WERI-Rb-1 (cell line): ENCODE measurements at regions not wholly inside any gene's neighbourhood (a gene's known extent, or its start where the extent isn't known, plus 50 kb on each side); places are given as distances from the start of the nearest gene placed in this dataset.

Experiments used
- DNase-seq: peaks from one replicate; pipeline ENCODE4 v3.0.0-alpha.2; 2020
- H3K27ac ChIP-seq: fragments of 250-450 bp; sonication (Bioruptor Pico); 2 replicates; pipeline ENCODE4 v1.5.1; 2020; ENCODE audit warnings: mild to moderate bottlenecking, moderate library complexity
- H3K27me3 ChIP-seq: fragments of 250-450 bp; sonication (Bioruptor Pico); 2 replicates; pipeline ENCODE4 v1.5.1; 2021; ENCODE audit warnings: mild to moderate bottlenecking, low read depth, moderate library complexity; ENCODE audit not compliant: insufficient read depth, severe bottlenecking
- H3K36me3 ChIP-seq: fragments of 250-450 bp; sonication (Bioruptor Pico); 2 replicates; pipeline ENCODE4 v1.5.1; 2020; ENCODE audit warnings: mild to moderate bottlenecking, moderate library complexity
- H3K4me3 ChIP-seq: 2 replicates; pipeline ENCODE4 v1.5.1; 2011; ENCODE audit warnings: low read depth, mild to moderate bottlenecking, control low read depth, low read length
- H3K9me3 ChIP-seq: fragments of 250-450 bp; sonication (Bioruptor Pico); 2 replicates; pipeline ENCODE4 v1.5.1; 2021; ENCODE audit warnings: mild to moderate bottlenecking, moderate library complexity; ENCODE audit not compliant: severe bottlenecking
- TF ChIP-seq, protein P1 (sequence below): IDR thresholded peaks from 2 replicates; pipeline ENCODE4 v1.5.1; 2011; ENCODE audit warnings: low read depth, mild to moderate bottlenecking, control low read depth, inconsistent platforms, low read length

GRCh38 chr2:53442093-53442492 is 325.5 kb upstream of the CHAC2 start:
- no peaks in the 10 kb centered on the region for H3K36me3 ChIP-seq
- TF ChIP-seq, protein P1, sequence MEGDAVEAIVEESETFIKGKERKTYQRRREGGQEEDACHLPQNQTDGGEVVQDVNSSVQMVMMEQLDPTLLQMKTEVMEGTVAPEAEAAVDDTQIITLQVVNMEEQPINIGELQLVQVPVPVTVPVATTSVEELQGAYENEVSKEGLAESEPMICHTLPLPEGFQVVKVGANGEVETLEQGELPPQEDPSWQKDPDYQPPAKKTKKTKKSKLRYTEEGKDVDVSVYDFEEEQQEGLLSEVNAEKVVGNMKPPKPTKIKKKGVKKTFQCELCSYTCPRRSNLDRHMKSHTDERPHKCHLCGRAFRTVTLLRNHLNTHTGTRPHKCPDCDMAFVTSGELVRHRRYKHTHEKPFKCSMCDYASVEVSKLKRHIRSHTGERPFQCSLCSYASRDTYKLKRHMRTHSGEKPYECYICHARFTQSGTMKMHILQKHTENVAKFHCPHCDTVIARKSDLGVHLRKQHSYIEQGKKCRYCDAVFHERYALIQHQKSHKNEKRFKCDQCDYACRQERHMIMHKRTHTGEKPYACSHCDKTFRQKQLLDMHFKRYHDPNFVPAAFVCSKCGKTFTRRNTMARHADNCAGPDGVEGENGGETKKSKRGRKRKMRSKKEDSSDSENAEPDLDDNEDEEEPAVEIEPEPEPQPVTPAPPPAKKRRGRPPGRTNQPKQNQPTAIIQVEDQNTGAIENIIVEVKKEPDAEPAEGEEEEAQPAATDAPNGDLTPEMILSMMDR = no peak
- H3K4me3 ChIP-seq = no peak overlapping the region
- H3K27ac ChIP-seq = no peak overlapping the region
- H3K27me3 ChIP-seq = no peaks in the 10 kb centered on the region
- no peak for DNase-seq
- H3K9me3 ChIP-seq = no peaks in the 10 kb centered on the region

GRCh38 chr2:53438692-53439091 is 328.9 kb upstream of the CHAC2 start:
- TF ChIP-seq, protein P1 = no peak
- Histone ChIP-seq H3K27me3 (no peaks in the 10 kb centered on the region), H3K4me3 (no peak overlapping the region), H3K36me3 (no peaks in the 10 kb centered on the region), H3K9me3 (no peaks in the 10 kb centered on the region), H3K27ac (no peak overlapping the region)
- no peak for DNase-seq

DNA sequence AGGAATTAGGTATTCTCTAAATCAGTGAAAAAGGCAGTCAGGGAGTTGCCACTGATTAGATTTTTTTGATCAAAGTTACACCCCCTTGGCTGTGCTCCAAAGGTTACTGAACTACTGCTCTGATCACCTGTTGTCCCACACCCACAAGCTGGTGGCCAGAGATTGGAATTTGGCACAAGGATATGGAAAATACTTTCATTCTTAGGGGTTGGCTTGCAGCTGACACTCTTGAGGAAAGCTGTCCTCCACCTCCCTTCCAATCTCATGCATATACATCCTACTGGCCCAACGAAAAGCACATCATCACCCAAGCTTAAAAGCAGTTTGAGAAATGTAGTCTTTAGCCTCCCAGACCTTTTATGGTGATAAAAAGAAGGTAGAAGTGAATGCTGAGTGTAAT is 329.5 kb upstream of the CHAC2 start:
- TF ChIP-seq, protein P1 = no peak
- no peak overlapping the region for H3K4me3 ChIP-seq
- H3K36me3 ChIP-seq = no peaks in the 10 kb centered on the region
- H3K27ac ChIP-seq = no peak overlapping the region
- no peak for DNase-seq
- H3K9me3 ChIP-seq = no peaks in the 10 kb centered on the region
- H3K27me3 ChIP-seq = no peaks in the 10 kb centered on the region

- DNase-seq = peak; percentile 31
- TF ChIP-seq, protein P1 = no peak
Observed at GRCh38 chr2:53437371-53437770, 330.2 kb upstream of the CHAC2 start.

DNA sequence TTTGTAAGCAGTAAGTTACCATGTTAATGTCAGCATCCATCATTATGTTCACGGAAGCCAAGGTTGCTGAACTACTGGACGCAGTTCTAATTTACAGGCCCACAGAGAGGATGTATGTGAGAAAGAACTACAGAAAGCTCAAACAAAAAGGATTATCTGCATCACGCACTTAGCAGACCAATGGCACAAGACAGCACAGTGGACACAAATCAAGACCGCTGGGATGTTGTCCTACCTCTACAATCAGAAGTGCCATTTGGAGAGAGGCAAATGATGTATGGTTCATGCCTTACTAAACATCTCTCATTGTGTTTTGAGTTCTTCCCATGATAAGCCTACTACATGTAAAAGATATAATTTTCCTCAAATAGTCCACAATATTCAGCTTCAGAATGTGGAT is 330.7 kb upstream of the CHAC2 start:
- no peak for DNase-seq

More at GRCh38 chr2:53437371-53437770, 330.2 kb upstream of the CHAC2 start:
- no peaks in the 10 kb centered on the region for H3K9me3 ChIP-seq
- no peaks in the 10 kb centered on the region for H3K36me3 ChIP-seq
- no peak overlapping the region for H3K27ac ChIP-seq
- no peaks in the 10 kb centered on the region for H3K27me3 ChIP-seq
- H3K4me3 ChIP-seq = no peak overlapping the region

GRCh38 chr2:53435610-53436009 is 332.0 kb upstream of the CHAC2 start:
- H3K27ac ChIP-seq = no peak overlapping the region
- DNase-seq = no peak
- no peaks in the 10 kb centered on the region for H3K9me3 ChIP-seq
- TF ChIP-seq, protein P1 = no peak
- no peaks in the 10 kb centered on the region for H3K36me3 ChIP-seq
- no peak overlapping the region for H3K4me3 ChIP-seq
- no peaks in the 10 kb centered on the region for H3K27me3 ChIP-seq

More for the DNA sequence above, 330.7 kb upstream of the CHAC2 start:
- H3K9me3 ChIP-seq = no peaks in the 10 kb centered on the region
- H3K4me3 ChIP-seq = no peak overlapping the region
- TF ChIP-seq, protein P1 = no peak
- no peaks in the 10 kb centered on the region for H3K36me3 ChIP-seq
- no peak overlapping the region for H3K27ac ChIP-seq
- no peaks in the 10 kb centered on the region for H3K27me3 ChIP-seq
